EH (cell line): ENCODE measurements at regions not wholly inside any gene's neighbourhood (a gene's known extent, or its start where the extent isn't known, plus 50 kb on each side); places are given as distances from the start of the nearest gene placed in this dataset.

Source experiments
- DNase-seq: peaks from one replicate; pipeline ENCODE4 v3.0.0-alpha.2; 2015; ENCODE audit warnings: low read depth

GRCh38 chr13:78326633-78327032 is 276.7 kb downstream of the POU4F1 start:
- DNase-seq: no peak

- no peak for DNase-seq
Measured at GRCh38 chr13:78325585-78325984, 277.8 kb downstream of the POU4F1 start.

GRCh38 chr13:78323848-78324247 is 279.5 kb downstream of the POU4F1 start:
- DNase-seq: no peak

GRCh38 chr13:78323040-78323439 is 280.3 kb downstream of the POU4F1 start:
- no peak for DNase-seq

GRCh38 chr13:78319101-78319627 is 284.2 kb downstream of the POU4F1 start:
- no peak for DNase-seq

- DNase-seq: no peak
Measured at GRCh38 chr13:78317030-78317429, 286.3 kb downstream of the POU4F1 start.

GRCh38 chr13:78309497-78310180 is 293.7 kb downstream of the POU4F1 start:
- DNase-seq: no peak

- DNase-seq: no peak
Measured at GRCh38 chr13:78306519-78307206, 296.7 kb downstream of the POU4F1 start.

GRCh38 chr13:78305171-78305570 is 298.2 kb downstream of the POU4F1 start:
- no peak for DNase-seq

- DNase-seq: no peak
Measured at GRCh38 chr13:78299832-78300623, 303.3 kb downstream of the POU4F1 start.

GRCh38 chr13:78298657-78299056 is 304.7 kb downstream of the POU4F1 start:
- peak; percentile 26 for DNase-seq

- DNase-seq: no peak
Measured at GRCh38 chr13:78286748-78287147, 316.6 kb downstream of the POU4F1 start.

- peak; percentile 4 for DNase-seq
Measured at GRCh38 chr13:78265098-78265497, 338.3 kb downstream of the POU4F1 start.

- no peak for DNase-seq
Measured at GRCh38 chr13:78258304-78258703, 339.7 kb upstream of the EDNRB start.

- no peak for DNase-seq
Measured at GRCh38 chr13:78256484-78256883, 337.9 kb upstream of the EDNRB start.

GRCh38 chr13:78254113-78254512 is 335.5 kb upstream of the EDNRB start:
- DNase-seq: no peak

GRCh38 chr13:78247362-78247761 is 328.7 kb upstream of the EDNRB start:
- DNase-seq: no peak

GRCh38 chr13:78241278-78241919 is 322.8 kb upstream of the EDNRB start:
- DNase-seq: peak; percentile 35

- peak; percentile 7 for DNase-seq
Measured at GRCh38 chr13:78239714-78240113, 321.1 kb upstream of the EDNRB start.

- no peak for DNase-seq
Measured at GRCh38 chr13:78238911-78239310, 320.3 kb upstream of the EDNRB start.

GRCh38 chr13:78228940-78229339 is 310.3 kb upstream of the EDNRB start:
- peak; percentile 49 for DNase-seq

- no peak for DNase-seq
Measured at GRCh38 chr13:78228211-78228610, 309.6 kb upstream of the EDNRB start.
